ENCODE measurements at regions not wholly inside any gene's neighbourhood (a gene's known extent, or its start where the extent isn't known, plus 50 kb on each side); places are given as distances from the start of the nearest gene placed in this dataset.
A peak's percentile ranks its signal among the peaks of the same experiment; 100 is the strongest.

DNA sequence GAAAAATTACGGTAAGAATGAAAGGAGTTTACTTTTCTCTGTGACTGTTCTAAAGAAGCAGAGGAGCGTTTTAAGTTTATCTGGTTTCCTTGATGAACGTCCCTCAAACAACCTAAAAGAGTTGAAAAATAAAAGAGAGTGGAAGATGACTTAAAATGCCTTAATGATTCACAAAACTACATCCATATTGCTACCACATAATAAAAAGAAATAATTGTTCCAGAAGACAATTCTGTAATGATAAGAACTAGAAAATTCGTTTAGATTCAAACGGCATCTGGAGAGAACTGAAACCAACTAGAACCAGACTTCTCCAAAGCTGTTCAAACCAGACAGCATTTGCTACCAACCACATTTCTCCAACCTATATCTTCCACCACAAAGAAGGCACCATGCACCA is 68.1 kb downstream of the TEKT4 start:
- no peak for DNase-seq (ENCODE audit: low read depth)

DNA sequence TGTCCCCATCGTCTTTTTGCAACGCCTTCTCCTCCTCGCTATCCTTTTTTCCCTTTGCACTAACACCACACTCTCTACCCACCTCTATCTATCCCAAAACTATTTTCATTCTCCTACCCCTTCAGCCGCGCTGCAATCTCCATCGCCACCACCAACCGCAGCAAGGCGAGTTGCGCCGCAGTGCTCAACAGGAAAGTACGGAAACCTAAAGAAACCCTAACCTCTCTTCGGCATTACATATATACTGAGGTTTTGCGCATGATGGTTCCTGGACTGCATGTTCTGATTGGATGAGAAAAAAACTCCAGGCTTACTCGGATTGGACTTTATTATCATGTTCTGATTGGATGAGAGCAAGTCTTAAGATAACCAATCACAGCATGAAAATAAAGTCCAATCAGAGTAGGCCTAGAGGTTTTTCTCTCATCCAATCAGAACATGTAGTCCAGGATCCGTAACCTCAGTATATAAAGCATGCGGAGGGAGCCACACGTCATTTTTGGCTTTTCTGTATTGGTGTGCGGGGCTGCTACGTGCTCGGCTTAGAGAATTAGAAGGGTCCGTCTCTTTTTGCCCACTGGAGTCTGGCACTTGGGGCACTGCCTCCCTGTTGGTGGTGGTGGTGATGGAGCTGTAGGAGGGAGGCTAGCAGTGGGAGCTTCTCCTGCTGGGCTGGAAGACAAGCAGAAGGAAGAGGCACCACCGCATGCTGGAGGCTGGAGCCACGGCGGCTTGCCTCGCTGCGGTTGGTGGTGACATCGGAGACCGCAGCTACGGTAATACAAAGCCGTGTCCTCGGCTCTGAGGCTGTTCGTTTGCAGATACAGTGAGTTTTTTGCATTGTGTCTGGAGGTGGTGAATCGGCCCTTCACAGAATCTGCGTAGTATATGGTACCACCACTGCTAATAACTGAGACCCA is 76.1 kb downstream of the TEKT4 start:
- DNase-seq (ENCODE audit: low read depth): no peak

DNA sequence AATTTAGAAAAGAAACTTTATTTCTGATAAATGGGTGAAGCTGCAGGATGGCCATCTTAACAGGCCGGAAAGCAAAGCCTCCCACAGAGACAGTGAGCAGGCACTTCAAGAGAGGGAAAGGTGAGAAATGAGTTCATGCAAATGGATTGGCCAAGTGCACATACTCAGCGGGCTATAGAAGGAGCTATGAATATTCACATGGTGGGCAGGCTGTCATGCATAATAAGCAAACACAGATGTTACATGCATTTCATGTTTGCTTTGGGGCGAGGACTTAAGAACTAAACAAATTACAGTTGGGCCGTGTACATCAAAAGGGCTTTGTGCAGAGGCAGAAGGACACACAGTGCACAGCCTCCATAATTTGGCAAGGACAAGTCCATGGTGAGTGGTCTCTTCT is 69.8 kb upstream of the MAL start:
- no peak for DNase-seq (ENCODE audit: low read depth)

DNA sequence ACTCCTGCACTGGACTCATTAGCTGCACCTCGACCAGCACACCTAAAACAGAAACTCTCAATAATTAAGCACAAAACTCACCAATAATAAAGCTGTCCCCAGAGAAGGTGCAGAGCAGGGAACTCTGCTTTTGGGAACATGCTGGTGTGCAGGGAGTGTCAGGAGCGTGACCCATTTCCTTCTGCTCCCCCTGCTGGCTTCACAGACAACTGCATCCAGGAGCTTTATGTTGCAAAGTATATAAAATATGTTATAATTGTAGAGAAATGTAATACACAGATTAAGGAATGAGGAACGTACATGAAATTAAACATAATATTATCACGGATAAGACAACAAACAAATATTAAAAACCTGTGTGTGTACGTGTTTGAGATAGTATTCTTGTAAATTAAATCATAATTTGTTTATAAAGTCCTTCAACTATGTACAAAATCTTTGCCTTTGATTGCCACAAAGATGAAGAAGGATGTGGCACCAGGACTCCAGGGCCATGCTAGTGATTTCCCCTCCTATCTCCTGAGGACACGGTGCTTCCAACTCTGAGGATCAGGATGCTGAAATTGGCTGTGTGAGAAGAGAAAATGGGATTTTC is 68.6 kb upstream of the MAL start:
- DNase-seq (ENCODE audit: low read depth): peak; percentile 41

DNA sequence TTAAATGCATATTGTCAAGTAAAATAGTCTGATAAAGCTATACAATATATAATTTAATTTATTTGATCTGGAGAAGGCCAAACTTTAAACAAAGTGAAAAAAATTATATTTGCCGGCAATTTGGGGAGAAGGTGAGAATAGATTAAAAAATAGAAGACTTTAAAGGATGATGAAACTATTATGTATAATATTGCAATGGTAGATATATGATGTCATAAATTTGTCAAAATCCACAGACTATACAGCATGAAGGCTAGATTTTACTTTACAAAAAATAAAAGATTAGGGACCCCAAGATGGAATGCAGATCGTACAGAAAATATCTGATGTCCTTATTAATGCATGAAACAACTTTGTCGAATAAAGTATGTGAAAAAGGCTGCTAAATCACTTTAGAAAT is 67.3 kb upstream of the MAL start:
- no peak for DNase-seq (ENCODE audit: low read depth)

DNA sequence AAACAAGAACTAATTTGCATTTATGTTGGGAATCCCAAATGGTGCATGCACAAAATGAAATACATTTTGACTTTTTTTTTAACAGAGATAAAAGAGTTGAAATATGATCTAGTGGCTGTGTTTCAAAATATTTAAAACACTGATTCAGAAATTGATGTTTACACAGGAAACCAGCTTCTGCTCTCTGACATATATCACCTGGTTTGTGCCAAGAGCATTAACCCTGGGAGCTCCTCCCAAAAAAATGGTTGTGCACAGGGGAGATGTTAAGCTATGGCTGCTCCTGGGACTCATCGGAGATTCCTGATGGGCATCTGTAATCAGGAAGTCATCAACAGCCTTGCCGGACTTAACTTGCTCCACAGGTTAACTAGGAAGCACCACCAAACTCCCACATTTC is 65.2 kb upstream of the MAL start:
- no peak for DNase-seq (ENCODE audit: low read depth)

DNA sequence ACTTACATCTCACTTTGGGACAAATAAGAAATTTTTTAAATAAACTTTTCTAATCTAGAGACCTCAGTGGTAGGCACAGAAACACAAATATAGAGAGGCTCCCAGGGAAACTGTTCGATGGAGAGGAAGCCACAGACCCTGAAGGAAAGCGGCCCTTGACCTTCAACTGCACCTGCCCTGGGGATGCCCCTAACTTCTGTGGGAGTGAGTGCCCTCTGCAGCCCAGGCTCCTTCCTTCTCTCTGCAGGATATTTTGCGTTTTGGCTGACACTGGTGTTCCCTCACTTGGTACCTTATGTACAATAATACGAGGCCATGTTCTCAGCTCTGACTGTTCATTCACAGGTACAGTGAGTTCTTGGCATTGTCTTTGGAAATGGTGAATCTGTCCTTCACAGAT is 64.8 kb upstream of the MAL start:
- no peak for DNase-seq (ENCODE audit: low read depth)

DNA sequence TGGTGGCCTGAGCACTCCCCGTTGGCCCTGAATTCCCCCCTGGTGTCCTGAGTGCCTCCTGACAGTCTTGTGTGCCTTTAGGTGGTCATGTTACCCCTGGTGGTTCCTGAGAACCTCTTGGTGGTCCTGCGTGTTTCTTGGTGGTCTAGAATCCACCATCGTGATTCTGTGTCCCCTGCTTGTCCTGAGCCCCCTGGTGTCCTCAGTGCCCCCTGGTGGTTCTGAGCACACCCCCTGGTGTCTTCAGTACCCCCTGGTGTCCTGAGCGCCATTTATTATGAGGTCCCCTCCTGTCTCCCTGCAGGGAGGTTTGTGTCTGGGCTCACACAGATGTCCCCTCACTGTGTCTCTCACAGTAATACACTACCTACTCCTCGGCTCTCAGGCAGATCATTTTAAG is 61.3 kb upstream of the MAL start:
- DNase-seq (ENCODE audit: low read depth): no peak

DNA sequence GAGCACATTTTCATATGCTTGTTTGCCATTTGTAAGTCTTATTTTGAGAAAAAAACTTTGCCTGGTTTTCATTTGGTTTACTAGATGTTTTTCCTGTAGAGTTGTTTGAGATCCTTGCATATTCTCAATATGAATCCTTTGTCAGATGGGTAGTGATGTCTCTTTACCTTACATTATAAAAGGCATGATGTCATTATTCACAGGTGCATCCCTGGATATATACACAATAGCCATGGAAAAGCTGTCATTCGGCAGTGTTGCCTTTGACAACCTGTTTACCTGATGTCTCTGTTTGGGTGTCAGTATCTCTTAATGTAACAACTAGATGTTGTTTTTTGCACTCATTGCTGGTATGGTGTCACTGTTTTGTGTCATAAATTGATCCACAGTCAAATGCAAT is 58.8 kb upstream of the MAL start:
- DNase-seq (ENCODE audit: low read depth): no peak

DNA sequence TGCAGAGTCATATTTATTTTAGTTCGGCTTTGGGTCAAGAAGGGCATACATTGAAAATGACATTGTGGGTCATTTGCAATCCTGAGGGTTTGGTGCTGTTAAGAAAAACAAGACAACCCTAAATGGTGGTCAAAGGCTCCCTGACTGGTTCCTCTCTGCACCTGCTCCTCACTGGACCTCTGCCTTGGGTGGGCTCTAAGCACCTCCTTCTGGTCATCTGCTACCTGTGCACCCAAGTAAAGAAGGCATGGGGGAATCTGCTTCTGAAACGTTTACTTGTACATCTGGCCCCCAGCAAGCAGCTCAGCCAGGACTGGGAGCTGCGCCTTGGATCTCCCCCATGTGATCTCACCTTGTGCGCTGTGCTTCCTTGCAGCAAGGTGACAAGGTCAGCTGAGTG is 55.2 kb upstream of the MAL start:
- DNase-seq (ENCODE audit: low read depth): no peak
